Left lung (tissue), 4 donors: ENCODE measurements at regions not wholly inside any gene's neighbourhood (a gene's known extent, or its start where the extent isn't known, plus 50 kb on each side); places are given as distances from the start of the nearest gene placed in this dataset.

Experiments used
- ATAC-seq: fragments of 200-7000 bp; cut with Tn5 transposase; one replicate; pipeline ENCODE4 v1.9.1; 2020; ENCODE audit warnings: moderate library complexity
- DNase-seq, 4 donors: peaks; one replicate each; pipeline ENCODE4 v3.0.0-alpha.2; 2013 to 2020
- H3K27ac ChIP-seq, 2 donors: fragments of 200-600 bp; sonication (generic) in 1 of 2; one replicate each; pipeline versions ENCODE4 v1.5.0 to v1.8.0; 2020 to 2021
- H3K27me3 ChIP-seq, 2 donors: fragments of 200-600 bp; sonication (generic) in 1 of 2; one replicate each; pipeline versions ENCODE4 v1.5.0 to v1.8.0; 2020 to 2021
- H3K36me3 ChIP-seq, 2 donors: fragments of 200-600 bp; sonication (generic) in 1 of 2; one replicate each; pipeline versions ENCODE4 v1.5.0 to v1.8.0; 2020 to 2021
- H3K4me1 ChIP-seq, 2 donors: fragments of 200-600 bp; one replicate each; pipeline ENCODE4 v1.8.0; 2021
- H3K4me3 ChIP-seq, 2 donors: fragments of 200-600 bp; sonication (generic) in 1 of 2; one replicate each; pipeline versions ENCODE4 v1.5.0 to v1.8.0; 2020 to 2021; ENCODE audit warnings: mild to moderate bottlenecking in 1 of 2
- H3K9me3 ChIP-seq, 2 donors: fragments of 200-600 bp; sonication (generic) in 1 of 2; one replicate each; pipeline versions ENCODE4 v1.5.0 to v1.8.0; 2020 to 2021
- intact Hi-C, 2 donors: fragments of 100-400 bp; cut with DNase I; formaldehyde crosslinking; loops; one replicate each; pipeline versions ENCODE4 v1.11.2 to v1.14.2; 2022
- TF ChIP-seq, protein P1 (sequence below), 2 donors: fragments of 200-600 bp; sonication (generic) in 1 of 2; IDR thresholded peaks; one replicate each; pipeline versions ENCODE4 v1.5.0 to v1.8.0; 2021; ENCODE audit warnings: antibody characterized with exemption in 2 of 2
- donor health status: DM: no; HTN: yes; CAD: no.
- donor health status: DM: no; HTN: no; CAD: no.

DNA sequence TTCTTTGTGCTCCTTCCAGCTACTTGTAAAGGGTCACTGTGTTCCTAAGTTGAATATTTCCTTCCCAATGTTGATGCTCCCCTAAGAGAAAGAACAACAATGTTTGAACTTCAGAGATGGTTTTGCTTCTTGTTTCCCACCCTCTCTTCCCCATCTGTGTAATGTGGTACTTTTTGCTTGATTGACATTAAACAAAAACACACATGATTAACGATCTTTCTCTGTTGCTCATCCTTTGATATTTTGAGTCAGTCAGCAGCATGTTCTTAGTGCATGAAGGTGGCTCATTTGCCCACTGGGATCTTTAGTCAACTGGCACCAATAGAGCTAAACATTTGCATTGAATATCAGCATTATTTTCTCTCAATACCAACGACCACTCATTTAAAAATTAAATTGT, 313.0 kb upstream of the RIOK2 start:
- DNase-seq (no peak), ATAC-seq (no peak)
- Histone ChIP-seq H3K27me3 (no peaks in the 10 kb centered on the region), H3K4me3 (no peak overlapping the region), H3K27ac (no peak overlapping the region), H3K4me1 (no peaks in the 10 kb centered on the region), H3K36me3 (no peaks in the 10 kb centered on the region), H3K9me3 (no peaks in the 10 kb centered on the region)
- TF ChIP-seq, protein P1, sequence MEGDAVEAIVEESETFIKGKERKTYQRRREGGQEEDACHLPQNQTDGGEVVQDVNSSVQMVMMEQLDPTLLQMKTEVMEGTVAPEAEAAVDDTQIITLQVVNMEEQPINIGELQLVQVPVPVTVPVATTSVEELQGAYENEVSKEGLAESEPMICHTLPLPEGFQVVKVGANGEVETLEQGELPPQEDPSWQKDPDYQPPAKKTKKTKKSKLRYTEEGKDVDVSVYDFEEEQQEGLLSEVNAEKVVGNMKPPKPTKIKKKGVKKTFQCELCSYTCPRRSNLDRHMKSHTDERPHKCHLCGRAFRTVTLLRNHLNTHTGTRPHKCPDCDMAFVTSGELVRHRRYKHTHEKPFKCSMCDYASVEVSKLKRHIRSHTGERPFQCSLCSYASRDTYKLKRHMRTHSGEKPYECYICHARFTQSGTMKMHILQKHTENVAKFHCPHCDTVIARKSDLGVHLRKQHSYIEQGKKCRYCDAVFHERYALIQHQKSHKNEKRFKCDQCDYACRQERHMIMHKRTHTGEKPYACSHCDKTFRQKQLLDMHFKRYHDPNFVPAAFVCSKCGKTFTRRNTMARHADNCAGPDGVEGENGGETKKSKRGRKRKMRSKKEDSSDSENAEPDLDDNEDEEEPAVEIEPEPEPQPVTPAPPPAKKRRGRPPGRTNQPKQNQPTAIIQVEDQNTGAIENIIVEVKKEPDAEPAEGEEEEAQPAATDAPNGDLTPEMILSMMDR (IDR thresholded peaks at IDR 0.05): no peak
- intact Hi-C loops: no loop called here

- no peak for DNase-seq
- Histone ChIP-seq H3K4me1 (no peaks in the 10 kb centered on the region), H3K27ac (no peak overlapping the region), H3K9me3 (no peaks in the 10 kb centered on the region), H3K4me3 (no peak overlapping the region), H3K27me3 (no peaks in the 10 kb centered on the region), H3K36me3 (no peaks in the 10 kb centered on the region)
- ATAC-seq: no peak
- intact Hi-C loops: no loop called here
- TF ChIP-seq, protein P1 (IDR thresholded peaks at IDR 0.05): no peak
Observed at GRCh38 chr5:97498657-97499056, 315.6 kb upstream of the RIOK2 start.

- intact Hi-C loops: no loop called here
- no peak for DNase-seq
- Histone ChIP-seq H3K4me3 (no peak overlapping the region), H3K9me3 (no peaks in the 10 kb centered on the region), H3K27ac (no peak overlapping the region), H3K36me3 (no peaks in the 10 kb centered on the region), H3K4me1 (no peaks in the 10 kb centered on the region), H3K27me3 (no peaks in the 10 kb centered on the region)
- TF ChIP-seq, protein P1 (IDR thresholded peaks at IDR 0.05): no peak
- ATAC-seq: no peak
Observed at GRCh38 chr5:97499605-97500004, 316.6 kb upstream of the RIOK2 start.

- ATAC-seq: no peak
- intact Hi-C loops: no loop called here
Observed at GRCh38 chr5:97501286-97501964, 318.4 kb upstream of the RIOK2 start.

DNA sequence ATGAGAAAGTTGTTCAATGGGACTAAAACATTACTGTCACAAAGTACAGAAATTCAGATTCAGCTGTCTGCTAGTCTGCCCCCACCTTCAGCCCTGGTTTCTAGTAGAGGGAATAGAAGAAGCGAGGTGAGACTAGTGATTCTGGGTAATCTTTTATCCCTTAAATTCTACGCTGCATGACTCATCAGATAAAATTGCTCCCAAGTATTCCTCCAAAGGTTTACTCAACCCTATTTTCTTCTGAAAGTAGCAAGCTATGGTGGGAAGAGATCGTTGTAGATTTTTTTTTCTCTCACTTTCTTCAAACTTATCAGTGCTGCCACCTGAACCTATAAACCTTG, 318.9 kb upstream of the RIOK2 start:
- Histone ChIP-seq H3K27me3 (no peaks in the 10 kb centered on the region), H3K4me1 (no peaks in the 10 kb centered on the region), H3K9me3 (no peaks in the 10 kb centered on the region), H3K4me3 (no peak overlapping the region), H3K27ac (no peak overlapping the region), H3K36me3 (no peaks in the 10 kb centered on the region)
- TF ChIP-seq, protein P1 (IDR thresholded peaks at IDR 0.05): no peak
- intact Hi-C loops: no loop called here
- DNase-seq (no peak), ATAC-seq (no peak)

More at GRCh38 chr5:97501286-97501964, 318.4 kb upstream of the RIOK2 start:
- no peak for DNase-seq
- no peaks in the 10 kb centered on the region for H3K36me3 ChIP-seq
- TF ChIP-seq, protein P1 (IDR thresholded peaks at IDR 0.05): no peak
- H3K4me3 ChIP-seq: no peak overlapping the region
- no peaks in the 10 kb centered on the region for H3K9me3 ChIP-seq
- no peaks in the 10 kb centered on the region for H3K27me3 ChIP-seq
- H3K4me1 ChIP-seq: no peaks in the 10 kb centered on the region
- H3K27ac ChIP-seq: no peak overlapping the region
